ENCODE measurements at regions not wholly inside any gene's neighbourhood (a gene's known extent, or its start where the extent isn't known, plus 50 kb on each side); places are given as distances from the start of the nearest gene placed in this dataset.

DNA sequence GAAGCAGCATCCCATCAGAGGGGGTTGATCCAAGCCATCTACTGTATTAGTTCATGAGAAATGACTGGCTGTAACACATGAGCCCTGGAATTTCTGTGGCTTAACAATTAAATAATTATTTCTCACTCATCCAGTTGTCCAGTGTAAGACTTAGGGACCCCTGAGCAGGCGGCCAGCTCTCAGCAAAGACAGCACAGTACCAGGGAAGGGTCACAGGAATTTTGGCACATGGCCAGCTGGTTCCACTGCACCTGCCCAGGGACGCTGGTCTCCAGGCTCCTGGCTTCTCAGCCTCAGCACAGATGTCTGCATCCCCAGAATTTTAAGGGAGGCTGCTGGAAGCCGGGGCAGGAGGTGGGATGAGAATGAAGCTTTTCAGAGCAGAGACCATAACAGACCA lies 93.7 kb upstream of the DHRSX start:
- no peaks in the 10 kb centered on the region for H3K36me3 ChIP-seq (ENCODE audit: control insufficient read depth in 2 of 4, insufficient read depth in 4 of 4, low read length in 3 of 4)
- H3K18ac ChIP-seq (ENCODE audit: extremely low read depth, low read length) = no peak overlapping the region
- no peaks in the 10 kb centered on the region for H3K9me3 ChIP-seq (ENCODE audit: insufficient read depth in 2 of 2, low read depth in 1 of 2, low read length in 1 of 2)
- no peak overlapping the region for H3K23ac ChIP-seq (ENCODE audit: insufficient read length)
- H2AFZ ChIP-seq (ENCODE audit: low read length) = no peak overlapping the region
- no peak overlapping the region for H3K4me3 ChIP-seq (ENCODE audit: extremely low read depth in 1 of 4, insufficient read depth in 2 of 4, low read depth in 3 of 4, low read length in 4 of 4)
- no peak overlapping the region for H2BK12ac ChIP-seq (ENCODE audit: low read depth, low read length)
- no peak overlapping the region for H4K5ac ChIP-seq (ENCODE audit: insufficient read length, low read depth, low read length)
- H3K4me2 ChIP-seq (ENCODE audit: insufficient read depth in 1 of 2, low read depth in 2 of 2, low read length in 2 of 2) = no peak overlapping the region
- H4K8ac ChIP-seq (ENCODE audit: extremely low read depth, insufficient read depth, low read length) = no peak overlapping the region
- H3K79me1 ChIP-seq (ENCODE audit: low read depth, low read length) = no peaks in the 10 kb centered on the region
- no peak for TF ChIP-seq JUND (IDR thresholded peaks at IDR 0.05; ENCODE audit: low read length)
- no peak for TF ChIP-seq POLR2A (IDR thresholded peaks at IDR 0.05; ENCODE audit: control extremely low read depth in 1 of 2, low read depth in 2 of 2, low read length in 2 of 2)
- no peak for TF ChIP-seq CHD2 (IDR thresholded peaks at IDR 0.05; ENCODE audit: low read length)
- TF ChIP-seq CREB1 (IDR thresholded peaks at IDR 0.05) = no peak
- no peak for TF ChIP-seq RAD21 (IDR thresholded peaks at IDR 0.05 in 1 of 2, conservative IDR thresholded peaks at IDR 0.05 in 1 of 2; ENCODE audit: low read depth in 2 of 2, low read length in 2 of 2)
- no peak for TF ChIP-seq RFX5 (IDR thresholded peaks at IDR 0.05; ENCODE audit: borderline replicate concordance, low read depth, low read length)
- no peak for TF ChIP-seq SIN3A (conservative IDR thresholded peaks at IDR 0.05 in 1 of 2, IDR thresholded peaks at IDR 0.05 in 1 of 2; ENCODE audit: low read depth in 1 of 2, low read length in 2 of 2)
- TF ChIP-seq, protein P1, sequence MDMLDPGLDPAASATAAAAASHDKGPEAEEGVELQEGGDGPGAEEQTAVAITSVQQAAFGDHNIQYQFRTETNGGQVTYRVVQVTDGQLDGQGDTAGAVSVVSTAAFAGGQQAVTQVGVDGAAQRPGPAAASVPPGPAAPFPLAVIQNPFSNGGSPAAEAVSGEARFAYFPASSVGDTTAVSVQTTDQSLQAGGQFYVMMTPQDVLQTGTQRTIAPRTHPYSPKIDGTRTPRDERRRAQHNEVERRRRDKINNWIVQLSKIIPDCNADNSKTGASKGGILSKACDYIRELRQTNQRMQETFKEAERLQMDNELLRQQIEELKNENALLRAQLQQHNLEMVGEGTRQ (IDR thresholded peaks at IDR 0.05; ENCODE audit: low read length) = no peak
- TF ChIP-seq POLR2AphosphoS5 (IDR thresholded peaks at IDR 0.05; ENCODE audit: low read depth, low read length) = no peak
- no peak for TF ChIP-seq CEBPB (IDR thresholded peaks at IDR 0.05; ENCODE audit: low read depth, low read length)
- TF ChIP-seq RXRA (IDR thresholded peaks at IDR 0.05; ENCODE audit: insufficient read depth, low read depth, low read length) = no peak
- FAIRE-seq (no peak), DNase-seq (ENCODE audit: low read depth in 1 of 2, low spot score in 2 of 2) (no peak)
- POLR2A ChIA-PET (ENCODE audit: partially characterized antibody) = no interaction called here
- no peaks in the 10 kb centered on the region for H3K27me3 ChIP-seq (replicated peaks in 1 of 4; ENCODE audit: control insufficient read depth in 3 of 4, extremely low read depth in 1 of 4, insufficient read depth in 3 of 4, low read length in 3 of 4)
- 85% methylated on average over 3 of the region's 3 CpGs; no CpG with 5 or more reads in 1 of the 2 experiments for WGBS, 2 experiments (ENCODE audit: extremely low coverage in 1 of 2, insufficient coverage in 1 of 2, insufficient read length in 1 of 2, insufficient replicate concordance in 2 of 2, low coverage in 1 of 2, low lambda C conversion rate in 2 of 2, missing lambda C conversion rate in 1 of 2)
- H4K91ac ChIP-seq (replicated peaks; ENCODE audit: insufficient read length, low read length) = no peak overlapping the region
- H3K9ac ChIP-seq (replicated peaks in 1 of 4; ENCODE audit: extremely low read depth in 1 of 4, low read depth in 3 of 4, low read length in 3 of 4) = no peak overlapping the region
- H2BK120ac ChIP-seq (replicated peaks; ENCODE audit: low read depth, low read length) = no peak overlapping the region
- no peak overlapping the region for H3K14ac ChIP-seq (ENCODE audit: insufficient read length)
- H3K27ac ChIP-seq (ENCODE audit: low read depth, low read length) = no peak overlapping the region
- H2BK5ac ChIP-seq (ENCODE audit: low read depth, low read length) = no peak overlapping the region
- no peaks in the 10 kb centered on the region for H3K23me2 ChIP-seq (ENCODE audit: low read depth, low read length)
- H2BK20ac ChIP-seq (ENCODE audit: low read length) = no peak overlapping the region
- no peaks in the 10 kb centered on the region for H4K20me1 ChIP-seq (replicated peaks in 1 of 2; ENCODE audit: control insufficient read depth in 1 of 2, insufficient read depth in 2 of 2, low read length in 2 of 2)
- H3K79me2 ChIP-seq (ENCODE audit: control insufficient read depth in 1 of 2, insufficient read depth in 2 of 2, low read length in 2 of 2) = no peaks in the 10 kb centered on the region
- H2AK5ac ChIP-seq (ENCODE audit: low read depth, low read length) = no peak overlapping the region
- no peak overlapping the region for H3K4ac ChIP-seq (replicated peaks; ENCODE audit: insufficient read length, low read depth, low read length)
- no peak overlapping the region for H2BK15ac ChIP-seq (ENCODE audit: low read length)
- H3K56ac ChIP-seq (replicated peaks; ENCODE audit: insufficient read length, low read depth, low read length) = no peak overlapping the region
- CTCF ChIA-PET (ENCODE audit: partially characterized antibody) = no interaction called here
- peaks cover 0 to 5% (median 2%) of the 10 kb centered on the region in 4 experiments; a peak in 3 of 7 replicates for H3K4me1 ChIP-seq (replicated peaks in 1 of 4; ENCODE audit: control insufficient read depth in 3 of 4, insufficient read depth in 4 of 4, low read length in 3 of 4)
